ENCODE measurements at regions not wholly inside any gene's neighbourhood (a gene's known extent, or its start where the extent isn't known, plus 50 kb on each side); places are given as distances from the start of the nearest gene placed in this dataset.

DNA sequence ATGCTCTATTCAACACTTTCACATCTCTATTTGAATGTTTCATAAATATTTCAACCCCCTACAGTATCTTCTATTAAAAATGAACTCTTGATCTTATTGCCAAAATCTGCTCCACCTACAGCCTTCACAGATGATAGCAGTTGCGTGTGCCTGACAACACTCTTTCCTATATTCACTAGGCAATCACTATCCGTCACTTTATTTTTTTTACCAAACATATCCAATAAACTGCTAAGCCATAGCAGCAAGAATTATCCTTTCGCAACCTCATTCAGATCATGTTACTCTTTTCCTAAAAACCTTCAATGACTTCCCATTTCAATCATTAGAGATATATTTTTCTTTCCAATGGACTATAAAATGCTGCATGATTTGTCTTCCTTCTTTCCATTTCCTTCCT, 629.8 kb upstream of the PCDH9 start:
- H3K4me2 ChIP-seq (ENCODE audit: low read depth, low read length) = no peak overlapping the region
- H4K20me1 ChIP-seq (ENCODE audit: insufficient read depth, low read length) = no peaks in the 10 kb centered on the region
- H3K79me2 ChIP-seq (ENCODE audit: low read length) = no peaks in the 10 kb centered on the region
- no peak overlapping the region for H3K27ac ChIP-seq (ENCODE audit: low read length)
- H3K4me1 ChIP-seq (ENCODE audit: low read length) = no peaks in the 10 kb centered on the region
- H2AFZ ChIP-seq (ENCODE audit: low read length) = no peak overlapping the region
- H3K9me3 ChIP-seq (replicated peaks; ENCODE audit: insufficient read depth, low read length) = no peaks in the 10 kb centered on the region
- DNase-seq = no peak
- no peaks in the 10 kb centered on the region for H3K36me3 ChIP-seq (replicated peaks; ENCODE audit: insufficient read depth, low read length)
- TF ChIP-seq CTCF (IDR thresholded peaks at IDR 0.05; ENCODE audit: low read length) = no peak
- no peak for TF ChIP-seq EZH2 (optimal IDR thresholded peaks at IDR 0.05; ENCODE audit: low read depth, low read length)
- no peak for TF ChIP-seq EZH2phosphoT487 (IDR thresholded peaks at IDR 0.05; ENCODE audit: low read length)
- H3K4me3 ChIP-seq (ENCODE audit: low read length) = no peak overlapping the region
- no peaks in the 10 kb centered on the region for H3K9me2 ChIP-seq (replicated peaks; ENCODE audit: insufficient read depth, low read length)
- H3F3A ChIP-seq (ENCODE audit: insufficient read depth, low read length) = no peaks in the 10 kb centered on the region
- no peaks in the 10 kb centered on the region for H3K27me3 ChIP-seq (replicated peaks; ENCODE audit: insufficient read depth, low read length)
- H3K9ac ChIP-seq (ENCODE audit: low read length) = no peak overlapping the region

DNA sequence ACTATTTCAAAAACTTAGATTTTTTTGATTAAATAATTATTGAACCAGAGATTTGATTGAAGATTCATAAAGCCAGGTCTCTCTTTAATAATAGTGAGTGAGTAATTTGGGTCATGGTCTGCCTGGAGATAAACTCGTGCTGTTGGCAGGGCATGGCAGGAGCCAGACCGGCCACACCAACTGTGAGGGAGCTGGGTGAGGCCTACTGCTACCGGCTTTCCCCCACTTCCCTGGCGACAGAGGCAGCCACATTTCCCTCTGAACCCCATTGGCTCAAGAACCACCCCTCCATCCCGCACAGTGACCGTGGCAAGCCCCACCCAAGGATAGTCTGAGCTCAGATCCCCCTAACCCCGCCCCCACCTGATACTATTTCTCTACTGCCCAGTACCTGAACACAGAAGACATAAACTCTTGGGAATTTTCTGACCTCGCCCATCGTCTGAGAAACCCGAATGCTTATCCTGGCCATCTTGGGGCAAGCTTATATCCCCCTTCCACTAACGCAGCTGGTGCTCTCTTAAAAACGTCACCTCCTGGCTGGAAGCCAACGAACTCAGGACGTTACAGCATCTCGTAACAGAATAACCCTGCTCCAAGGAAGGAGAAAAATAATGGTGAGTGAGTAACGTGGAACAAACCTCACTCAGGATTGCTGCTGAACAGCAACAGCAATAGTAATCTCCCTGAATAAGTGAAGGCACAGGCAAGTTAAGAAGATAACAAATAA, 627.6 kb upstream of the PCDH9 start:
- Histone ChIP-seq H3K9me3 (replicated peaks; ENCODE audit: insufficient read depth, low read length) (no peaks in the 10 kb centered on the region), H2AFZ (ENCODE audit: low read length) (no peak overlapping the region), H3K27ac (ENCODE audit: low read length) (no peak overlapping the region), H3K36me3 (replicated peaks; ENCODE audit: insufficient read depth, low read length) (no peaks in the 10 kb centered on the region), H3K79me2 (ENCODE audit: low read length) (no peaks in the 10 kb centered on the region), H3K27me3 (replicated peaks; ENCODE audit: insufficient read depth, low read length) (no peaks in the 10 kb centered on the region), H3K4me1 (ENCODE audit: low read length) (no peaks in the 10 kb centered on the region), H3K9ac (ENCODE audit: low read length) (no peak overlapping the region), H3F3A (ENCODE audit: insufficient read depth, low read length) (no peaks in the 10 kb centered on the region), H3K9me2 (replicated peaks; ENCODE audit: insufficient read depth, low read length) (no peaks in the 10 kb centered on the region), H3K4me3 (ENCODE audit: low read length) (no peak overlapping the region), H4K20me1 (ENCODE audit: insufficient read depth, low read length) (no peaks in the 10 kb centered on the region), H3K4me2 (ENCODE audit: low read depth, low read length) (no peak overlapping the region)
- TF ChIP-seq EZH2phosphoT487 (IDR thresholded peaks at IDR 0.05; ENCODE audit: low read length) (no peak), EZH2 (optimal IDR thresholded peaks at IDR 0.05; ENCODE audit: low read depth, low read length) (no peak), CTCF (IDR thresholded peaks at IDR 0.05; ENCODE audit: low read length) (no peak)
- no peak for DNase-seq

- no peak overlapping the region for H3K27ac ChIP-seq (ENCODE audit: low read length)
- no peak overlapping the region for H3K4me2 ChIP-seq (ENCODE audit: low read depth, low read length)
- no peaks in the 10 kb centered on the region for H3K36me3 ChIP-seq (replicated peaks; ENCODE audit: insufficient read depth, low read length)
- DNase-seq = no peak
- no peaks in the 10 kb centered on the region for H3K27me3 ChIP-seq (replicated peaks; ENCODE audit: insufficient read depth, low read length)
- no peaks in the 10 kb centered on the region for H3K9me2 ChIP-seq (replicated peaks; ENCODE audit: insufficient read depth, low read length)
- no peaks in the 10 kb centered on the region for H3K9me3 ChIP-seq (replicated peaks; ENCODE audit: insufficient read depth, low read length)
- no peaks in the 10 kb centered on the region for H3K4me1 ChIP-seq (ENCODE audit: low read length)
- H3K4me3 ChIP-seq (ENCODE audit: low read length) = no peak overlapping the region
- no peaks in the 10 kb centered on the region for H4K20me1 ChIP-seq (ENCODE audit: insufficient read depth, low read length)
- no peak for TF ChIP-seq EZH2phosphoT487 (IDR thresholded peaks at IDR 0.05; ENCODE audit: low read length)
- TF ChIP-seq EZH2 (optimal IDR thresholded peaks at IDR 0.05; ENCODE audit: low read depth, low read length) = no peak
- TF ChIP-seq CTCF (IDR thresholded peaks at IDR 0.05; ENCODE audit: low read length) = no peak
- no peak overlapping the region for H3K9ac ChIP-seq (ENCODE audit: low read length)
- H2AFZ ChIP-seq (ENCODE audit: low read length) = no peak overlapping the region
- no peaks in the 10 kb centered on the region for H3K79me2 ChIP-seq (ENCODE audit: low read length)
- H3F3A ChIP-seq (ENCODE audit: insufficient read depth, low read length) = no peaks in the 10 kb centered on the region
Observed at GRCh38 chr13:67856955-67857354, 626.8 kb upstream of the PCDH9 start.
